Smooth muscle cell of the brain vasculature (primary cell): ENCODE measurements at regions not wholly inside any gene's neighbourhood (a gene's known extent, or its start where the extent isn't known, plus 50 kb on each side); places are given as distances from the start of the nearest gene placed in this dataset.

Experiments
- DNase-seq: peaks from one replicate; pipeline ENCODE4 v3.0.0-alpha.2; 2012; ENCODE audit warnings: low read depth, low spot score

GRCh38 chr20:57024849-57025248, 241.6 kb downstream of the BMP7 start:
- DNase-seq: no peak

- DNase-seq: no peak
Measured at GRCh38 chr20:57025261-57025660, 241.2 kb downstream of the BMP7 start.

DNA sequence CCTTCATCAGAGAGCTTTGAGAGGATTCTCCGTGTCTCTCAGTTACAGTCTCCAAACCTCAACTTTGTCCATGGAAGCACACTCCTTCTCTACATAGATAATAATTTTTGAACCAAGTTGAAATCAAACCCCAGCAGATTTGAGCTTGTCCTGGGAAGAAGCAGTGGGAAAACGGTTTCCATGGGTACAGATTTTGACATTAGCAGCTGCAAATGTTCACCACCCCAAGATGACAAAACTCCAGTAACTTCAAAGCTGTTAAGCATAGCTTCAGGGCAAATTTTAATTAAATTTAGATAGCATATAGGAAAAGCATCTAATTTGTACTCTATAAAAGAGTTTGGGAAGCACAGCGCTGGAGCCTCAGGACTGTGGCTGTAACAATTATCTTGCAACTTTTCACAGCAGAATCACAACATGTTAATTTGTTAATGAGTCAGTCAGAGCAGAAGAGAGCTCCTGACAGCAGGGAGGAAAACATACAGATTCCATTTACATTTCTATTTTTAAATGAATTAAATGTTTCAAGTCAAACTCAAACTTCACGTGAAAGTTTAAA, 240.7 kb downstream of the BMP7 start:
- no peak for DNase-seq

DNA sequence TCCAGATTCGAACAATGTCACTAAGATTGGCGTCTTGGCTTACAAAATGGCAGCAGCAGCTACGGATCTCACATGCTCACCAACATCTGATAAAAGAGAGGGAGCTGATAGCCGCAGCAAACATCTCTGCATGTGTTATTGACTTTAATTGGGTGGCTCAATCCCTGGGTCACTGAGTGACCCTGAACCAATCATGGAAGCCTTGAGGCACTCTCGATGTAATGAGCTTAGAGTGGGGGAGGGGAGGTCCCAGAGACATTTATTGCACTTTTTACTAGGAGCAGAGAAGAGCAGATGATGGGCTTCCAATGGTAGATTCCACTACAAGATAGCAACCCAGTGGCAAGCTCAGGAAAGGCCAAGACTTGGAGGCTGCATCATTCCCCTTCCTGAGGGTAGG, 238.7 kb downstream of the BMP7 start:
- DNase-seq: no peak

DNA sequence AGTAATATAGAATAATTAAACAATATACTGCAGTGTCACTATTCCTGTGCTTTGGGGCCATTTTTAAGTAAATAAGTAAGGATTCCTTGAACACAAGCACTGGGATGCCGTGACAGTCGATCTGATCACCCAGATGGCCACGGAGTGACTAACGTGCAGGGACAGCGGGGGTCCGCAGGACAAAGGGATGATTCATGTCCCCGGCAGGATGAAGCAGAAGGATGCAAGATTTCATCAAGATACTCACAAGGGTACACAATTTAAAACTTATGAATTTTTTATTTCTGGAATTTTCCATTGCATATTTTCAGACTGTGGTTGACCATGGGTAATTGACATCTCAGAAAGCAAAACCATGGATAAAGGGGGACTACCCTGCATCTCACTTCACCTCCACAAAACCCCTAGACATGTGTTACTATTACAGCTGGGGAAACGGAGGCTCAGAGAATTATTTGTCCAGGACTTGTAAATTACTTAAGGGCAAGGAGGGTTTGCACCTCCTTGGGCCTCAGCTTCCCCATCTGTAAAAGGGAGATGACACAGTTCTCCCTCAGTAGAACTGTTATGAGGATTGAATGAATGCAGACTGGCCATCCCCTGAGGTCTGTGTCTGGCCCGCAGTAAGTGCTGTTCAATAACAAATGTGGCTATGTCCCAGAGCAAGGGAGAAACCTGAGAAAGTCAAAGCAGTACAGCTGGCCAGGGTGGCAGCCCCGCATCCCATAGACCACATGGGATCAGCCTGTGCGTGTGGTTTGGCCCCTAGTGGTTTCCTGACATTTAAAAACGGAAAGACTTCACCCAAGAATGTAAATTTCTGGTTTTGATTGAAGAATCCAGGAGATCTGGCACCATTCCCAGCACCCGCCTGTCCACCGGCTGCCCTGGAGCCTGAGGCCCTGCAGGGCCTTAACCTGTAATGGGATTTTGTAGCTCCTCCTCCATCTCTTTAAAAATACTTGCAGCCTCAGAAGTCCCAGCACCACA, 235.5 kb downstream of the BMP7 start:
- DNase-seq: peak; percentile 67

DNA sequence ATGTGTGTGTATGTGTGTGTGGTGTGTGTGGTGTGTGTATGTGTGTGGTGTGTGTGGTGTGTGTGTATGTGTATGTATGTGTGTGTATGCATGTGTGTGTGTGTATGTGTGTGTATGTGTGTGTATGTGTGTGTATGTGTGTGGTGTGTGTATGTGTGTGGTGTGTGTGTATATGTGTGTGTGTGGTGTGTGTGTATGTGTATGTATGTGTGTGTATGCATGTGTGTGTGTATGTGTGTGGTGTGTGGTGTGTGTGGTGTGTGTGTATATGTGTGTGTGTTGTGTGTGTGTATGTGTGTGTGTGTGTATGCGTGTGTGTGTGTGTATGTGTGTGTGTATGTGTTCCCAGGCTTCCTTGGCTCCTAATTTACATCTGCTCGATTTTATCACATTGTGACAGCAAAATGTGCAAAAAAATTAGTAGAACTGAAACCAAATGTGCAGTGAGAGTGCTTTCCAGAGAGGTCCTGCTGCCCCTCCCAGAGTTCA, 234.5 kb downstream of the BMP7 start:
- no peak for DNase-seq

DNA sequence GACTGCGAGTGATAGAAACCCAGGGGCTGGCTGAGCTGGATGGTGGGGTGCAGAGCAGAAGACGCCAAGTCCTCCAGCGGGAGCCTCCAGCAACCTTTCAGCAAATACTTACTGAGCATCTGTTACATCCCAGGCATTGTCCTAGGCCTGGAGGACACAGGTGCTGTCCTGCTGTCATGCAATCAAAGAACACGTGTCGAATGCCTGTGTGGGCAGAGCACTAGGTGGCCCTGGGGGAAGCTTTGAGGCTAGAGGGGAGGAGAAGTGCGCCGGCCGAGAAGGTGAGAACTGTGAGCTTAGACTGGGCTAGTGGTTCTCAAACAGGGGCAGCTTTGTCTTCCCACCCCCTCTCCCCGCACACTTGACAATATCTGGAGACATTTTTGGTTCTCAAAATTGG, 233.6 kb downstream of the BMP7 start:
- DNase-seq: no peak

DNA sequence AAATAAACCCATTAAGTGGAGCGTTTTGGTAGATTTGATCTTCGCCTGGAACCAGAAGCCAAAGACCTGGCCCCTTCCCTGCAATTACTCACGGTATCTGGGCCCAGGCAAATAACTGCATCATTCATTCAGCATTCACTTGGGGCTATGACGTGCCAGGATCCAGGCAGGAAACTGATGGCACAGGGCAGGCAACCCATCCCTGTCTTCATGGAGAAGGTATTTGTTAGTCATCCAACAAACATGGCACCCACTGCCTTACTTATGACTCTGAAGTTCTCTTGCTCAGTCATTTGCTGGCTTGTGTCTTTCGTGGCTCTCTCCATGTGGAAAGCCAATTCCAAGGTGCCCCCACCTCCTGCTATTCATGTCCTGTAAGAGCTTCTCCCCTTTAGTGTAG, 232.4 kb downstream of the BMP7 start:
- DNase-seq: no peak

DNA sequence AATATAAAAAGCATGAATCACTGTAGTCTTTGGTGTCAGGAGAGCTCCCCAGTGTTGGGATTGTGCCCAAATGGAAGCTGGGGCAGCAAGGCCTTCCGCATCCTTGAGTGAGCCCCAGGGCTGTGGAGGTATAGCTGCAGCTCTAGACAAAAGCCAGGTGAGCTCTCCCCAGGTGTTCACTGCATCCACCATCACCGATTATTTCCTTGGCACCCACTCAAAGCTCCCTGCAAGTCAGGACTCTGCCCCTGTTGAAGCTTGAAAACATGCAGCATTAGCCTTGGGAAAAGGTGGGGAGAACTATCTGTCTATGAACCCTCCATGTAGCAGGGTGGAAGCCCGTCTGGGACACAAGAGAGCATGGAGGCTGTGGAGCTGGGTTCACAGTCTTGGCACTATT, 228.8 kb downstream of the BMP7 start:
- no peak for DNase-seq

GRCh38 chr20:57038608-57039440, 227.6 kb downstream of the BMP7 start:
- no peak for DNase-seq

GRCh38 chr20:57040466-57040865, 226.0 kb downstream of the BMP7 start:
- DNase-seq: no peak

DNA sequence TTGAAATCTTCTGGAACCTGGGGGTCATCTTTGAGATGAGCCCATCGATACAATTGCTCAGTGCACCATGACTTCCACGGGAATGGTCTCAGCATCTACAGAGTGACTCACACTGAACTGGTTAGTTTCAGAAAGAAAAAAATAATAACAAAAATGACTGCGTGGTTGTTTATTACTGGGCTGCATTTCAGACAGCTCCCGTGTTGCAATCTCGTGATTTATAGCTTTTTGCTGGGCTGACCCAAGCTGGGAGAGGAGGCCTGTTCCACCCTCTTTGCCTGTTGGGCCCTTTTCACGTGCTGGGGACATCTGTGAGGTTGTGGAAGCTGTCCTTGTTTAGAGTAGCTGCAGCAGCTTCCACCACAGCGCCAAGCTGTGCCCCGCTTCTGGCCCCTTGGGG, 225.5 kb downstream of the BMP7 start:
- DNase-seq: no peak

DNA sequence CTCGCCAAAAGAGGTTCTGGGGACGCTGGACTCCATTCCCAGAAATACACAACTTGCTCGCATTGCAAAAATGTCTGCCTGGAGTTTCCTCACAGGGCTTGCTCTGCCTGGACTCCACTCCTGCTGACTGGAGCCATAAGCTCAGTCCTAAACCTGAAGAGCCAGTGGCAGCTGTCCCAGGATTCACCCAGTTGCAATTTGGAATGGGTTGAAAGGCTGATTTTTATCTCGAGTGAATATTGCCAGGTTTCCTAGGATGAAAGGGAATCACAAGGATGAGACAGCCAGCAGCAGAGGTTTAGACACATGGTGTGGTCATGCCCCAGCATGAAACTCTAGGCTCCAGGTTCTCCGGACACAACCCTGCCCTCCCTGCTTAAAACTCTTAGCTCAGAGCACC, 223.3 kb downstream of the BMP7 start:
- DNase-seq: no peak

GRCh38 chr20:57043669-57044268, 222.7 kb downstream of the BMP7 start:
- no peak for DNase-seq

DNA sequence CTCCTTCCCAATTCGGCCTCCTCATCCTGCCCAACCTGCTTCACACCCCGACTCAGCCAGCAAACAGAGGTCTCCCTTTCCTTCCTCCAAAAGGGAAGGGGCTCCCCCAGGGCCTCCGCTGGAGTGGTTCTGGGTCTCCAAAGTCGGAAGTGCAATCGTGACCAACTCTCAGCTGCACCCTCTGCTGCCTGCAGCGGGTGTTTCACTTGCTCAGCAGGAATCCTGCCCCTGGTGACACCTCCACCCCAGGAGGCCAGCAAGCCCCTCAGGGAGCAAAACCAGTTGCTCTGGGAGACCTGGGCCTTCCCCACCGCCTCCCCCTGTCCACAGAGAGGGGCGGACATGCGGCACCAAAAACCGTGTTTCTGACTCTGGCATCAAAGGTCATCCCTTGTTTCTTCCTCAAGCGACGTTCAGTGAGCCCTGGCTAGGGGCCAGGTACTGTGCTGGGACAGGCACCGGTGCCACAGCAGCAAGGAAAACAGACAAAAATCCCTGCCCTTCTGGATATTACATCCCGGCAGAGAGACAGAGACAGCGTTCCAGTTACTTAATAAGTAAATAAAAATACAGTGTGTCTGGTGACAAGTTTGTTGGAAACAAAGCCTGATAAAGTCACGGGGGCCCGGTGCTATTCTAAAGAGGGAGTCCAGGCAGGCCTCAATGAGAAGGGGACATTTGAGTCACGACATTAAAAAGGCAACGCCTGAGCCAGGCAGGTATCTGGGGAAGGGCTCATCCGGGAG, 219.0 kb downstream of the BMP7 start:
- DNase-seq: no peak

DNA sequence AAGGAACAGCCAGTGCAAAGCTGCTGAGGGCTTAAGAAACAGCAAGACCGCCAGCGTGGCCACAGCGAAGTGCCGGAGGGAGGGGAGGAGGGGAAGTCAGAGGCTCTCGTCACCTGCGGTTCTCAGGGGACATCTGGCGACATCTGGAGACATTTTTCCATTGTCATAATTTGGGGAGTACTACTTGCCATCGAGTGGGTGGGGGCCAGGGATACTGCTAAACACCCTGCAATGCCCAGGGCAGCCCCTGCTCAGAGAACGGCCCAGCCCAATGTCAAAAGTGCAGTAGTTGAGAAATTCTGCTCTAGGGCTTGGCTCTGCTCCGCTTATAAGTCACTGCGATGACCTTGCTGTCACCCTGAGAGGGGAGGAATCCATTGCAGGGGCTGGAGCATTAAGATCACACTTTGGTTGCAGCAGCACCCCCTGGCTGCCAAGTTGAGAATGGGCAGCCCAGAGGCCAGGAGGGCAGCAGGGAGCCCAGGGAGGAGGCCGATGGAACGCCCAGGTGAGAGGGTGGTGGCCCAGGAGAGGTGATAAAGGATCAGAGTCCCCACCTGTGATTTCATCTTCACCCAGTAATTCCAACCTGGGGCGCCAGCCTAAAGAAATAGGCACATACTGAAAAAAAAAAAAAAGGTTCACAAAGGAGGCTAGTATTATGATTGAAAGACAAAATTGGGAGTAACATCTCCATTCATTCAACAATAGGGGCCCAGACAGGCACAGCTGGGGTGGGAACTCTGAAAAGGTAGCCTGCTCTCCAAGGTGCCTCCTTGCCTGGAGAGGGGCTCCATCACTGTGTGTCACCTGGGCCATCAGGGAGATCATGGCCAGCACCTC, 218.2 kb downstream of the BMP7 start:
- DNase-seq: no peak

GRCh38 chr20:57049296-57049695, 217.1 kb downstream of the BMP7 start:
- DNase-seq: no peak

GRCh38 chr20:57051096-57051495, 215.3 kb downstream of the BMP7 start:
- no peak for DNase-seq

- DNase-seq: no peak
Measured at GRCh38 chr20:57053067-57053466, 213.4 kb downstream of the BMP7 start.
